Head of caudate nucleus (tissue), 42 donors: ENCODE measurements at regions not wholly inside any gene's neighbourhood (a gene's known extent, or its start where the extent isn't known, plus 50 kb on each side); places are given as distances from the start of the nearest gene placed in this dataset.

Experiments used
- DNase-seq, 42 donors: peaks; one replicate each; pipeline versions ENCODE4 v3.0.0 to v3.0.0-alpha.2; 2020 to 2021; ENCODE audit warnings: mixed read lengths in 7 of 42
- intact Hi-C: fragments of 100-400 bp; cut with DNase I; formaldehyde crosslinking; loops from one replicate; pipeline ENCODE4 v1.15.0; 2022

GRCh38 chr11:43574411-43574810, 106.1 kb upstream of the HSD17B12 start:
- DNase-seq: peak in 4 of 42 donors; percentile 16 to 52 (median 36)
- intact Hi-C loops: no loop called here

- peak in 41 of 42 donors; percentile 40 to 86 (median 67) for DNase-seq
- intact Hi-C loops: no loop called here
Measured at GRCh38 chr11:43574949-43575912, 105.3 kb upstream of the HSD17B12 start.

GRCh38 chr11:43575913-43576310, 104.6 kb upstream of the HSD17B12 start:
- DNase-seq: peak in 11 of 42 donors; percentile 13 to 61 (median 42)
- intact Hi-C loops: no loop called here

- DNase-seq: no peak
Measured at GRCh38 chr11:43576320-43576802, 104.2 kb upstream of the HSD17B12 start.

GRCh38 chr11:43576803-43577521, 103.6 kb upstream of the HSD17B12 start:
- peak in 29 of 42 donors; percentile 19 to 81 (median 56) for DNase-seq
- intact Hi-C loops: no loop called here

More at GRCh38 chr11:43576320-43576802, 104.2 kb upstream of the HSD17B12 start:
- intact Hi-C loops: no loop called here

GRCh38 chr11:43577566-43578264, 102.8 kb upstream of the HSD17B12 start:
- peak in 10 of 42 donors; percentile 22 to 52 (median 38) for DNase-seq
- intact Hi-C loops: no loop called here

- intact Hi-C loops: no loop called here
- DNase-seq: peak in 20 of 42 donors; percentile 23 to 74 (median 46)
Measured at GRCh38 chr11:43578346-43579170, 102.0 kb upstream of the HSD17B12 start.

GRCh38 chr11:43579171-43579918, 101.2 kb upstream of the HSD17B12 start:
- peak in 28 of 42 donors; percentile 33 to 74 (median 54) for DNase-seq

GRCh38 chr11:43579919-43580276, 100.6 kb upstream of the HSD17B12 start:
- peak in 2 of 42 donors; percentile 9 to 26 for DNase-seq
- intact Hi-C loops: no loop called here

More at GRCh38 chr11:43579171-43579918, 101.2 kb upstream of the HSD17B12 start:
- intact Hi-C loops: no loop called here

- intact Hi-C loops: no loop called here
Measured at GRCh38 chr11:43580735-43581369, 99.7 kb upstream of the HSD17B12 start.

GRCh38 chr11:43581370-43582023, 99.0 kb upstream of the HSD17B12 start:
- intact Hi-C loops: no loop called here
- peak in 5 of 42 donors; percentile 14 to 53 (median 25) for DNase-seq

More at GRCh38 chr11:43580735-43581369, 99.7 kb upstream of the HSD17B12 start:
- peak in 39 of 42 donors; percentile 35 to 85 (median 60) for DNase-seq

- peak in 5 of 42 donors; percentile 7 to 43 (median 21) for DNase-seq
- intact Hi-C loops: no loop called here
Measured at GRCh38 chr11:43582024-43582862, 98.3 kb upstream of the HSD17B12 start.

- peak in 1 of 42 donors; percentile 26 for DNase-seq
Measured at GRCh38 chr11:43582863-43583462, 97.6 kb upstream of the HSD17B12 start.

GRCh38 chr11:43583548-43583947, 97.0 kb upstream of the HSD17B12 start:
- DNase-seq: no peak
- intact Hi-C loops: no loop called here

More at GRCh38 chr11:43582863-43583462, 97.6 kb upstream of the HSD17B12 start:
- intact Hi-C loops: no loop called here
